ENCODE measurements at regions not wholly inside any gene's neighbourhood (a gene's known extent, or its start where the extent isn't known, plus 50 kb on each side); places are given as distances from the start of the nearest gene placed in this dataset.

GRCh38 chr11:23893126-23893525 is 603.7 kb upstream of the LUZP2 start:
- ATAC-seq: no peak
- H3K4me3 ChIP-seq: no peak overlapping the region
- no peaks in the 10 kb centered on the region for H3K36me3 ChIP-seq
- no peak overlapping the region for H3K27ac ChIP-seq
- in situ Hi-C loops (cut with MboI; ENCODE audit: low sequenced_read_pairs in 4 of 4) (no loop called here), intact Hi-C loops (cut with DNase I; ENCODE audit: low total_unique reads) (no loop called here)
- no peaks in the 10 kb centered on the region for H3K27me3 ChIP-seq
- no peak for DNase-seq
- no peak for TF ChIP-seq POLR2A (IDR thresholded peaks at IDR 0.05)
- no peak for TF ChIP-seq CTCF (IDR thresholded peaks at IDR 0.05 in 4 of 5, conservative IDR thresholded peaks at IDR 0.05 in 1 of 5)
- H3K9me3 ChIP-seq: no peaks in the 10 kb centered on the region
- no peaks in the 10 kb centered on the region for H3K4me1 ChIP-seq

- no peak overlapping the region for H3K4me3 ChIP-seq
- DNase-seq (no peak), ATAC-seq (no peak)
- TF ChIP-seq POLR2A (IDR thresholded peaks at IDR 0.05) (no peak), CTCF (IDR thresholded peaks at IDR 0.05 in 4 of 5, conservative IDR thresholded peaks at IDR 0.05 in 1 of 5) (no peak)
- in situ Hi-C loops (cut with MboI; ENCODE audit: low sequenced_read_pairs in 4 of 4): no loop called here
- no peak overlapping the region for H3K27ac ChIP-seq
- H3K9me3 ChIP-seq: no peaks in the 10 kb centered on the region
- no peaks in the 10 kb centered on the region for H3K4me1 ChIP-seq
- H3K27me3 ChIP-seq: no peaks in the 10 kb centered on the region
- H3K36me3 ChIP-seq: no peaks in the 10 kb centered on the region
- intact Hi-C loops (cut with DNase I; ENCODE audit: low total_unique reads): no loop called here
These were observed 599.2 kb upstream of the LUZP2 start for GRCh38 chr11:23897453-23898286.

- in situ Hi-C loops (cut with MboI; ENCODE audit: low sequenced_read_pairs in 4 of 4) (no loop called here), intact Hi-C loops (cut with DNase I; ENCODE audit: low total_unique reads) (no loop called here)
- DNase-seq: no peak
- no peak for ATAC-seq
- Histone ChIP-seq H3K9me3 (no peaks in the 10 kb centered on the region), H3K36me3 (no peaks in the 10 kb centered on the region), H3K4me1 (no peaks in the 10 kb centered on the region), H3K27ac (no peak overlapping the region), H3K27me3 (no peaks in the 10 kb centered on the region), H3K4me3 (no peak overlapping the region)
- no peak for TF ChIP-seq CTCF (IDR thresholded peaks at IDR 0.05 in 4 of 5, conservative IDR thresholded peaks at IDR 0.05 in 1 of 5)
- no peak for TF ChIP-seq POLR2A (IDR thresholded peaks at IDR 0.05)
These were observed 593.7 kb upstream of the LUZP2 start for GRCh38 chr11:23903044-23903704.

- ATAC-seq (no peak), DNase-seq (no peak)
- no peaks in the 10 kb centered on the region for H3K4me1 ChIP-seq
- intact Hi-C loops (cut with DNase I; ENCODE audit: low total_unique reads) (no loop called here), in situ Hi-C loops (cut with MboI; ENCODE audit: low sequenced_read_pairs in 4 of 4) (no loop called here)
- no peaks in the 10 kb centered on the region for H3K9me3 ChIP-seq
- H3K36me3 ChIP-seq: no peaks in the 10 kb centered on the region
- TF ChIP-seq POLR2A (IDR thresholded peaks at IDR 0.05) (no peak), CTCF (IDR thresholded peaks at IDR 0.05 in 4 of 5, conservative IDR thresholded peaks at IDR 0.05 in 1 of 5) (no peak)
- H3K27ac ChIP-seq: no peak overlapping the region
- no peak overlapping the region for H3K4me3 ChIP-seq
- no peaks in the 10 kb centered on the region for H3K27me3 ChIP-seq
These were observed 577.4 kb upstream of the LUZP2 start for GRCh38 chr11:23919455-23919854.
